NCI-H510A (cell line): ENCODE measurements at regions not wholly inside any gene's neighbourhood (a gene's known extent, or its start where the extent isn't known, plus 50 kb on each side); places are given as distances from the start of the nearest gene placed in this dataset.
"Not testable (repeated sequence)": the region's sequence is repeated elsewhere in the genome, so short reads cannot be mapped to it uniquely, and the experiment has no call there.

ENCODE experiments used
- DNase-seq: peaks from one replicate; lab custom pipeline; 2025; lab: John Stamatoyannopoulos, UW

DNA sequence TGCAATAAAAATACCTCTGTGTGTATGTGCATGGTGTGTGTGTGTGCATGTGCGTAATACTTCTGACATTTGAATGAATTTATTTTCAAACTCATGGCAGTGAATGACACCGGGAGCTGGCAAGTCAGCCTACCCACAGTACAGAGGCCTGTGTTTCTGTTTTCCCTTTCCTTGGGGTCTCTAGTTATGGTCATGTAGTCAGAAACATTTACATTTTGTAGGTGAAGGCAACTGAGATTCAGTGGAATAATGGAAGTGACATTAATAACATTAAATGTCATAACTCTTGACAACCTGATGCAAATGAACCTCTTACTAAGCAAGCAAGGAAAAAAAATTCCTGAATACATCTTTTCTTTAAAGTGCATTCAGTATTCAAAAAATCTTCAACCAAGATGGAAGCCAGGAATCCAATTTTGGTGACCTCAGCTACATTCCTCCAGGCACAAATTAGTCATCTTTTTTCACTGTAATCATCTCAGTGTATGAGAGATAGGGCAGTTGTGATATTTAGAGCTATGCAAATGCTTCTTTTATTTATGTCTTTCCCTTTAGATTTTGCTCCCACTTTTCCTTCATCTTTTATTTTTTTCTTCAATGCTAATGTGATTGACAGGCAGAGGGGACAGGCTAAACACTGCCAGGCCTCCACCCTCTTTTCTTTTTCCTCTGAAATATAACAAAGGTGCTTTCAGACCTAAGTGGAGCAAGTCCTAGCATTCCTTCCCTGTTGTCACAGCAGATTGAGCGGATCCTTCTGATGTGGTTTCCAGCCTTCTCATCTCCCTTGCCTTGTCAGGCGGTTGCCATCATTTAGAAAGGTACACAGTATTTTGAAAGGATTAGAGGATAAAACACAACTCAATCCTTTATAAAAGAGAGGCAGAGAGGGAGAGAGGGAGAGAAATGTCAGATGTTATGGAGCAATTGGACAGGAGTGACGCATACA, 569.8 kb upstream of the ADAMTS16 start:
- no peak for DNase-seq

DNA sequence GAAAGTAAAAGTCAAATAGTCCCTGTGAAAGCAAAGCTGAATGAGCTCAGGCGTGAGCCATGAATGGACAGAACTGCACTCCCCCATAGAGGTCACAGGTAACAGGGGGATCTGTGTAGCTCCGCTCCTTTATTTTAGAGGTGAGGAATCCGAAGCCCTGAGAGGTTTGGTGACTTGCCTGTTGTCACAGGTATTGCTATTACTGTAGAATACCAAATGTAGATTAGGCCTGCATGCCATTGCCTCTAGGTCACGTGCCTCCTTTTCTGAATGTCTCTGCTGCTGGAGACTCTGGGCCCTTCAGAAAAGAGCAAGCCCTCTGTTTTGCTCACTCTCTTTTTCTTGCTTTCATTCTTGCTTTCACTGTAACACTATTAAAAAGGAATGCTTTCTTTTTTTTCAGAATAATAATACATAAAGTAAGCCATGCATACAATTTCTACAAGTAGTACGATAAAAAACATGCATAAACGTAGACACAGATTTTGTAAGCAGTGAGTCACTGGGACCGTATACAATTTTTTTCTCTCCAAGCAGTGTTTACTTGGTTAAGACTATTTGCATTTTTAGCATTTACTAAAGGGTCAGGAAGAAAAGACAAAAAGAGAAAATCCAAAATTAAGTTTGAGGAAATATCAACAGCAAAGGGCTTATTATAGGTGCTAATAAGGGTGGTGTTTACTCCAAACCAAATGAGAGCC, 568.7 kb upstream of the ADAMTS16 start:
- DNase-seq = no peak

DNA sequence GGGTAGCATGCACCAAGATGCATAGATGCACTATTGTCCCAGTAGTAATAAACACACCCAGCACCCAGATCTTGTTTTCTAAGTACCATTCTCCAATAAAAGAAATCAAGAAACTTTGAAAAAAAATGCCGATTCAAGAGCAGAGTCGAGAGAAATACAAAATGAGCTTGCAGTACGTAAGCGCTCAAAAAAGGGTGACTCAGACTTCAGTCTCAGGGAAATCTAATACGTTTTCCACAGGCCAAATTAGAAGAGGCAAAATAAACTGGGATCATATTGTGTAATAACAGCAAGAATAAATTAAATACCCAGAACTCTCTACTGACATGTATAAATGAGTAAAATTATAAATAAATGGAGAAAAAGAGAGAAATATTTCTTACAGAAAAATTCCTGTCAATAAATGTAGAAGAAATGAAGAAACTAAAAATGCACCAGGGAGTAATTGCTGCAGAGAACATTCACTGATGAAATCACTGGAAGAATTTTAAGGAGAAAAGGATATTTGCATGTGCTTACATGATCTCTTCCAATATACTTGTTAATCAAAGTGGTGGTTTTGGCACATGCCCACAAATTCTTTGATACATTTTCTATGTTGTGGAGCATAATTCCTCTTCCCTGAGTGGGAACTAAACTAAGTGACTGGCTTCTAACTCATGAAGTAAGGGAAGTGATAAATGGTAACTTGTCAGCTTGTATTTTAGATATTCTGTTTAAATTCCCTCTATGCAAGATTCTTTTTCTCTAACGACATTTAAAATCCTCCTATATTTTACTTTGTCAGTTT, 567.6 kb upstream of the ADAMTS16 start:
- DNase-seq = no peak

DNA sequence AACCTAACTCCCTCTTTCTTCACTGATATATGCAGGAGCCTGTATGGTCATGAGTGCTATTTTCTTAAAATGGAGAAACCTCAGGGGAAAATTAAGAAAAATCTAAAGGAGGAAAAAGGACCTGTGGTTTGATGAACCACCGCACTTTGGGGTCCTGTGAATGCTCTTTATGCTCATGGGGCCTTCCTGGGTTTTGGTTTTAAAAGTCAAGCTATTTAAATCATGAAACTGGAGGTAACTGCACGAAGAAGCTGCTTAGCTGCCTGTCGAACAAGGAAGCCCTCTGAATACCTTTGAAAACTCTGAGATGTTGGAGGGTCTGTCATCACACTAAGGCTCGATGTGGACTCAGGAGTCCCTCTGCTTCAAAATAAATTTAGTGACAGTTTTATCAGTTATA, 564.5 kb upstream of the ADAMTS16 start:
- no peak for DNase-seq

DNA sequence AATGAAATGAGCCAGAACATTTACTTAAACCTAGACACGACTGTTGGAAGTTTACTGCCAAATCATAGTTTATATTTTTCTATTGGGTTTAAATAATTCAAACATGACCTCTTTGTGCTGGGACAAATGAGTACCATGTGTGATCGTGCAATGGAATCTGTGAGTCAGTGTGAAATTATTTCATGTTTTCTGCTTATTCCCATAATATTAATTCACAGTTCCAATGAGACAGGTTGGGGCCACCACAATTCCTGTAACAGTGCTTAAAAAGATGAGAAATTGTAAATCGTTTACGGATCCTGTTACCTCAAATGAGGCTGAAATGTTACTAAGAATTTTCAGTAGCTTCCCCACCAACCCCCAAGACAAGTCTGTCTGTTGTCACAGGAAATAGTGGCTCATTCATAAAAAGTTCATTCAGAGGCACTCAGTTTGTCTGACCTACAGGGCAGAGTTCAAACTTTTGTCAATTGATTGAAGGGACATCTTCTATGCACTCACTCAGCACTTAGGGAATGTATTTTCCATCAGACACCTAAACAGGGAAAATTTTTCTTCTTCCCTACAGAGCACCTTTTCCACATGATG, 563.9 kb upstream of the ADAMTS16 start:
- no peak for DNase-seq

DNA sequence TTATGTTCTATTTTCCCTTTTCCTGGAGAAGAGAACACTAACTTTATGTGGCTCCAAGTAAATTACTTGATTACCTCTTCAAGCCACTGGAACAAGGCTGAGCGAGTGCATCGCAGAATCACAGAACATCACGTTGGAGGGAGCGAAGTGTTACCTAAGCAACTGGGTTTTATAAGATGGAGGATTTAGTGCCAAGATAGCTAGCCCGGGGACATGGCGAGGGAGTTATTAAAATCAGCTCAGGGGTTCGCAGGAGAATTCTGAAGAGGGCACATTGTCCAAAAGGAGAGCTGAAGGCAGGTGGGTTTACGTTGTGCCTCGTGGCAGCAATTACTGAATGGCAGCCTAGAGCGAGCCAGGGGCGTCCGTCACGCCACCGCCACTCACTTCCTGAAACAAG, 563.2 kb upstream of the ADAMTS16 start:
- DNase-seq = no peak

DNA sequence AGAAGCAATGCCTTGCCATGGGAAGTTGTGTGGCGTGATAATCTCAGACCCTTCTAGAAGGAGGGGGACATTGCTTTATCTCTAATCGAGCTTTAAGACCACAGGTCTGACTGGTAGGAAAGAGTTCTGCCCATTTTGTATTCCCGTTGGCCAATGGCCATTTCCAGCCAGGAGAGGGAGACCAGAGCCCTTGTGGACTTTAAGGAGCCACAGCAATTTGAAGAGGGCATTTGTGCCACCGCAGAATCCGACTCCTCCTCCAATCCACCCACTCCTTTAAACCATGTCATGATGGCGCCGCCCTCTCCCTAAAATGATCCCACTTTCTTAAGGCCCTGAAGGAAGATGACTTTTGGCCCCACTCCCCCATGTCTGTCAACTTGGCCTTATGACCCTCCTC, 560.5 kb upstream of the ADAMTS16 start:
- no peak for DNase-seq

DNA sequence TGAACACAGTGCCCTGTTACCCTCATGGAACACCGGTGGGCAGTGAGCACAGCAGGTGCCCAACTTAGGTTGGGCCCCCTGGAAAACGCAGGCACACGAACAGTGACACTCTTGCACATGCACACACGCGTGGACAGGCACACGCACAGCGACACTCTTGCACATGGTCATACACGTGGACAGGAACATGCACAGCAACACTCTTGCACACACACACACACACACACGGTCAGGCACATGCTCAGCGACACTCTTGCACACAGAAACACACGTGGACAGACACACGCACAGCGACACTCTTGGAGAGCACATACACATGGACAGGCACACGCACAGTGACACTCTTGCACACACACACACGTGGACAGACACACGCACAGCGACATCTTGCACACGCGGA, 559.4 kb upstream of the ADAMTS16 start:
- DNase-seq = no peak

DNA sequence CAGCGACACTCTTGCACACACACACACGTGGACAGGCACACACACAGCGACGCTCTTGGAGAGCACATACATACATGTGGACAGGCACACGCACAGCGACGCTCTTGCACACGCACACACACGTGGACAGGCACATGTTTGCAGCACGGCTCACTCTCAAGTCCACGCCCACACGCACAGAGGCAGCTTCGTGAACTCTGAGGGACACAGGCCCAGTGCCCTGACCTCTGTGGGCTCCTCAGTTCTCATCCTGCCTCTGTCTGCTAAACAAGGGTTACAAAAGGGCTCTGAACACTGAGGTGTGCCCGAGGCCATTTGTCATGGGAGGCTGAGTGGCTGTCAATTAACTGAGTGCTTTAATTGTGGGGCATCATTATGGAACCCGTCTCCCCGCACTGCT, 558.8 kb upstream of the ADAMTS16 start:
- DNase-seq = no peak

DNA sequence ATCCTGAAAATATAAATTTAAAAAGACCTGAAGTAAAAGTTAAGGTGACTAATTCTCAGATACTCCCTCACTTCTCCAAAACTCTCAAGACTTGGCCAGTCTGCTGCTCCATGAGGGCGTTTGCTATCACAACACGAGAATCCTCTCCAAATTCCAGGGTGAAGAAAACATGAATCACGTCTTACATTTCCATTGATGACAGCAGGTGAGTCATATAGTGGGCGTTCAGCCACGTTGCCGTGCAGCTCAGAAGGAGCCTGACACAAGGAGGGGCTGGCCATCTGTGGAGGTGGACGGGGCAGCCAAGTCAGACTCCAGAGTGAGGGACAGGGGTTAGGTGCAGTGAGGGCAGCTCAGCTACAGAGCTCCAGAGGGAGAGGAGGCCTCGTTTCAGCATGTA, 555.1 kb upstream of the ADAMTS16 start:
- DNase-seq = no peak

DNA sequence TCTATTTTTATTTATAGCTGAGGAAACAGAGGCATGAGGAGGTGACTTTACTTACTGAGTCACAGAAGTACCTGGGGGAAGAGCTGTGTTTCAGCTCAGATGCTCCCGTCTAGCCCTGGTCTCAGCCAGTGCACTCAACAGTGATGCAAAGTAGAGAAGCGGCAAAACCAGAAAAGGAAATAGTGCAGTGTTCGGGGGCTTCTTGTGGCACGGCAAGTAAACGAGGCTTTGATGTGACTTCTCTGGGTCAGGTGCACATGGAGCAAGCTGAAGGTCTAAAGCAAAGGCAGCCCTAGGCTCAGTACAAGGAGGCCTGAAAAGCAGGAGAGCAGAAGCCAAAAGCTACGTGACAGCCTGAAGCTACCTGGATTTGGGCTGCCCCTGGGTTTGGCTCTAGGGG, 526.7 kb upstream of the ADAMTS16 start:
- no peak for DNase-seq

DNA sequence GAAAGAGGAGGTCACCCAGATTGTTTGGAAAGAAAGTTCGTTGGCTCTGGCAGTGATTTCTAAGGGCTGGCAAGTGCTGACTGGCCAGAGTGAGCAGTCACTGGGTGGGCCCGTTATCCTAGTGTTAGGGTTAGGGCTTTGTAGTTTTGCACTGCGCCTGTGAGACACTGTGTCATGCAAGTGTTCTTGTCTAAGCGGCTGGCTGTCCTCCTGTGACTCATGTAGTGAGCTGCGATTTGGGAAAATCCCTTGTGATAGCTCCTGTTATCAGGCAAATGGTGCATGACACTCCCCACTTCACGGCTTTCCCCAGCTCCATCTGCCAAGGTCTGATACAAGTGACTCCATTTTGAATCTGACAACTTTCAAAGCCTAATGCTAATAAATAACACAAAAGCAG, 526.0 kb upstream of the ADAMTS16 start:
- no peak for DNase-seq

DNA sequence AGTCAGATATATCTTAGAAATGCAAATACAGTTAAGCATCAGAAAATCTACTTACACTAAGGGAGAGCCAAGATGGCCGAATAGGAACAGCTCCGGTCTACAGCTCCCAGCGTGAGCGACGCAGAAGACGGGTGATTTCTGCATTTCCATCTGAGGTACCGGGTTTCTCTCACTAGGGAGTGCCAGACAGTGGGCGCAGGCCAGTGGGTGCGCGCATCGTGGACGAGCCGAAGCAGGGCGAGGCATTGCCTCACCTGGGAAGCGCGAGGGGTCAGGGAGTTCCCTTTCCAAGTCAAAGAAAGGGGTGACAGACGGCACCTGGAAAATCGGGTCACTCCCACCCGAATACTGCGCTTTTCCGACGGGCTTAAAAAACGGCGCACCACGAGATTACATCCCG, 524.8 kb upstream of the ADAMTS16 start:
- not testable (repeated sequence) for DNase-seq

DNA sequence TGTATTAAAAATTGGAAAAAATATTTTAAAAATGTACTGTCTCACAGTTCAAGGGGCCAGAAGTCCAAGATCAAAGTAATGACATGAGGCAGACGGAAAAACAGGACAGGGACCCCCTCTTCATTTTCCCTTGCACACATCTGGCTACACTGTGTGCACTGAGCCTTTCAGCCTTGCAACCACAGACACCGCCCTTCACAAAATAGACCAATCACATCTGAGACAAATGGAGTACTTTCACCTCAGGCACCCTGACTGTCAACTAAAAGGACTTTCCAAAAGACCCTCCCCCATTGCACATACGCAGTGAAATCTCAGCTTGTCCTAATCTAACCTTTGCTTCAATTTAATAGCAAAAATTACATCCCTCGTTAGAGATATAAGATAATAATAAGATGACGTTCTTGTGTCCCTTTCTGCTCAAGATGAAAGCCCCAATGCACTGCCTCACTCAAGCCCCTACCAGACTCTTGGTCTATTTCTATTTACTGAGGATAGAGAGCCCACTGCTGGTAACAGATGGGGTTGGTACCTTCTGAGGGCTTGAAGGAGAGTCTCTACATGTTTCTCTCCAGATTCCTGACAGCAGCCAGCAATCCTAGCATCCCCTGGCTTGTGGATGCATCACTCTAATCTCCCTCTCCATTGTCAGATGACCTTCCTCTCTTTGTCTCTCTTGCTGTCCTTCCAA, 514.8 kb upstream of the ADAMTS16 start:
- no peak for DNase-seq

DNA sequence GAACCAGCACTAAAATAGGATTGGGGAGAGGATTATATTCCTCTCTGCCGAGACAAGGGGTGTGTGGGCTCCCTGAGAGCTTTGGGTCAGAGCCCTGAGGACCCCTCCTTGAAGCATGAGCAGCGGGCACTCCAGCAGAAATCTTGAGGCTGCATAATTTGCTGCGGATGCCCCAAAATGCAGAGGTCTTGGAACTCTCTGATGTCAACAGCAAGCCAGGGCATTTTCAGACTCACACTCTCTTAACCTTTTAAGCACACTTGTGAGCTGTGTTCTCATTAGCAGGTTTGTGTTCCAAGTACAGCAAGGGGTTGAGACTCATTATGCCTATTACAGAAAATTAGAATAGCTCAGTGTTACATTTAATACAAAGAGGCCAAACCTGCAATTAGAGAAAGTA, 513.0 kb upstream of the ADAMTS16 start:
- no peak for DNase-seq

DNA sequence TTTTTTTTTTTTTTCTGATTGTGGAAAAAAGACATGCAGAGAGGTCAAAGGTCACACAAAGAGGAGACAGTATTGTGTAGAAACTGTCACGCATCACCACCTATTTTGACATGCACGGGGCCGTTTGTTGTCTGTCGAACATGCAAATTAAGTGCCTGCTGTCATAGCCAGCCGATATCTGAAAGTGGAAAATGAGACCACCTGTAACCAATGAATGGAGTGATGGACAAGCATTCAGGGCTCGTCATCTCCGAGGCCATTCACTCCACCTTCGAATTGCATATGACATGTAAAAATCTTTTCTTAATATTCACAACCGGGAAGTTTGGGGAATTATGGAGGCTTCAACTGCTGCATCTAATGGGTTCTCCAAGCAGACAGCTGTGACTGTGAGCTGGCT, 512.2 kb upstream of the ADAMTS16 start:
- DNase-seq = no peak

DNA sequence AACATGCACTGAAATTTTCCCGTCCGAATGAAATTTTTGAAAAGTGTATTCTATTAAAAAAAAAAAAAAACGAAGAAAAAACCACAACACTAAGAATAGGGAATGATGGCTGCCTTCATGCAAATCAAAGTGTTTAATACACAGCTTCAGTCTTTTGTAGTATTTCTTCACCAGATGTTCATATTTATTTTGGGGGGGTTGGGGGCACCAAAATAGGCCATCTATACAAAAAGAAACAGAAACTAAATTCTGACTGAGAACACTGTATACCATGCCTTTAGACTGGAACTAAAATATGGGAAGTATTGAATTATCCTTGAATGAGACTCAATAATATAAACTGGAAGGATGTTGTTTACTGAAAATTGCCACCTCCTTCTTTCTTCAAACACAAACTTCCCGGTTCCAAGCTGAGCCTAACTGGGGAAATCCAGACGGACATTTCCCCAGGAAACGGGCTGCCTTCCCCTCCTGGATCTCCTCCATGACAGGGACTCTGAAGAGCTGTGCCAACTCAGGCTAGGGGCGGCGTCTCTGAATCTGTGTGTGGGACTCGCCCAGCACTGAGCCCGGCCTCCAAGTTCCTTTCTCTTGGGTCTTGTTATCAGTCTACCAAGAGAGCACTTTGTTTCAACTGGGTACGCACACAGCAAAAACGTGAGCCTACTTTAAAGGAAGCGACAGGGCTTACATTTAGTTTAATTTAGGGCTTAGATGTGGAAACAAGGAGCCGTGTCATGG, 511.3 kb upstream of the ADAMTS16 start:
- DNase-seq = no peak

DNA sequence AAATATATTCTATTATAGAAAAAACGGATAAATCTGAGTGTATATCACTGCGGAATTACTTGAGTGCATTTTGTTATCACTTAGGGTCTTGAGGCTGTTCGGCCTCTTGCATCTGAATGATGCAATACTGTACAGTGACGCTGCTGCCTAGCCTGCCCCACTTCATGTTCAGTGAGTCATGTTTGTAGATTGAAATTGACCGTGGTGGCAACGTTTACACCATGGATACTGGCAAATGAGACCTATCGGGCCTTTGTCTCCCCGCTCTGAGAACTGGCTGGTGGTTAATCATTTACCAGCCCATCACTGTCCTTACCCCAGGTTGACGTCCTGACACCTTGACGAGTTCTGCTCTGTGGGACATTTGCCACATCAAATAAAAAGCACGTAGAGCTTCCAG, 510.1 kb upstream of the ADAMTS16 start:
- no peak for DNase-seq

DNA sequence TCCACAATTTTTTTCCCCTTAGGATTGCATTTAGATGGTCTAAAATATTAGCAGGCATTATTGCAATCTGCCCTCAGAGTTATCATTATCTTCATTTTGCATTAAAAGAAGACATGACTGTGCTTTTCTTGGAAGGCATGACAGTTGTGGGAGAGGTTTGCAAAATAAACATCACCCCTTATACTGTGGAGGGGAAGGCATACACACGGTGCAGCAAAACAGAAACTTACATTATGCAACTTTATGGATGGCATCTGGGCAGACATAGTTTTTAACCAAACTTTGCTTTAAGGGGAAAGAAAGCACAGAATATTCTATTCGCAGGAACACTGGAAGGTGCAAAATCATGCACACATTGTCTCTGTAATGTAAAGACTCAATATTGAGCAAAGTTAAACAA, 505.8 kb upstream of the ADAMTS16 start:
- no peak for DNase-seq

DNA sequence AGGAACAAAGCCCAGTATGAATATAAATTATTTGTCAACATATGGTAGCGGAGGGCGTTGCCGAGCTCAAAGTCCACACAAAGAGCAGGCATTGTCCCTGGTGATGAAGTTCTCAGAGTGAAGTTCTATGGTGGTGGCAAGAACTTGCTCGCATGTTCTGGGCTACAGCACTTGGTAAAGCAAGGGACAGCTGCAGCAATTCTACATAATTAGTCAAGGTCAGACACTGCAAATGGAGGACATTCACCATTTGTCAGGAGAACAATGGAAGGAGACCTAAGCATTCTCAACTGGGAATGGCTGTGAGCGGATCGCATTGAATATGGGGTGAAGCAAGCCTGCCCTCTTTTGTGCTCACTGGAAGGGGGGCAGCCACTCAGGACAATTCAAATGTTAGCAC, 503.8 kb upstream of the ADAMTS16 start:
- no peak for DNase-seq

DNA sequence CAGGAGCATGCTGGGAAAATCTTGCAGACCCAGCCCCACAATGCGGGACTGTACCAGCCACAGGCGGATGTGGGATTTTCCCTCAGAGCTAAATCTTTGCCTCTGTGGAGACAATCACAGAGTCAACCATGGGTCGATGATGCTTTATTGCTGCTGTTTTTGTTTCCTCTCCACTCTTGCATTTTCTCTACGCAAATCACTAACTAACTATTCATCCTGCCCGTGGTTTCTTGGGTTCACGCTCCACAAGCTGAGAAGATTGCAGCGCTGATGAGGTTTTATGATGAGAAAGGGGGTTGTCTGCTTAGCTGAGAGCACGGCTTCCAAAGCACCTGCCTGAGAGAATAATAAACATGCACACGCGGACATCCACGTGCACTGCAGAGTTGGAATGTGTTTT, 500.2 kb upstream of the ADAMTS16 start:
- DNase-seq = no peak
